ENCODE measurements at regions not wholly inside any gene's neighbourhood (a gene's known extent, or its start where the extent isn't known, plus 50 kb on each side); places are given as distances from the start of the nearest gene placed in this dataset.

DNA sequence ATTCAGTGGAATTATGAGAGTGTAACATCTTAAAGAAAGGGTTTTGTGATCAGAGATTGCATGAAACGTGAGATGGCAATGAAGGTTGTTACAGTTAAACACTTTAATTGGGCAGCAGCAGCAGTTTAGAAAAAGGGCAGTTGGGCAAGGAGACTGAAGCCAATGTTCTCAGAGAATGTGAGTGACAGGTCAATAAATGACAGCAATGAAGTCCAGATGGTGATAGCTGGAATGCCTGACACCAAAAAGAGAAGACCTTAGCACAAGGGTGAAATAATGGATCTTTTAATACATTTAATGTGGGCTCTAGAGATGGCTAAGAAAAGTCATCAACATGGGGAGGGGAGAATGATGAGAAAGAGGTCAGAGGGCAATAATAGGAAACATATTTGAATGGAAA is 89.4 kb upstream of the CDH7 start:
- TF ChIP-seq, protein P1, sequence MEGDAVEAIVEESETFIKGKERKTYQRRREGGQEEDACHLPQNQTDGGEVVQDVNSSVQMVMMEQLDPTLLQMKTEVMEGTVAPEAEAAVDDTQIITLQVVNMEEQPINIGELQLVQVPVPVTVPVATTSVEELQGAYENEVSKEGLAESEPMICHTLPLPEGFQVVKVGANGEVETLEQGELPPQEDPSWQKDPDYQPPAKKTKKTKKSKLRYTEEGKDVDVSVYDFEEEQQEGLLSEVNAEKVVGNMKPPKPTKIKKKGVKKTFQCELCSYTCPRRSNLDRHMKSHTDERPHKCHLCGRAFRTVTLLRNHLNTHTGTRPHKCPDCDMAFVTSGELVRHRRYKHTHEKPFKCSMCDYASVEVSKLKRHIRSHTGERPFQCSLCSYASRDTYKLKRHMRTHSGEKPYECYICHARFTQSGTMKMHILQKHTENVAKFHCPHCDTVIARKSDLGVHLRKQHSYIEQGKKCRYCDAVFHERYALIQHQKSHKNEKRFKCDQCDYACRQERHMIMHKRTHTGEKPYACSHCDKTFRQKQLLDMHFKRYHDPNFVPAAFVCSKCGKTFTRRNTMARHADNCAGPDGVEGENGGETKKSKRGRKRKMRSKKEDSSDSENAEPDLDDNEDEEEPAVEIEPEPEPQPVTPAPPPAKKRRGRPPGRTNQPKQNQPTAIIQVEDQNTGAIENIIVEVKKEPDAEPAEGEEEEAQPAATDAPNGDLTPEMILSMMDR (optimal IDR thresholded peaks at IDR 0.05 in 1 of 3, IDR thresholded peaks at IDR 0.05 in 1 of 3, conservative IDR thresholded peaks at IDR 0.05 in 1 of 3; ENCODE audit: extremely low read depth in 1 of 3, insufficient read depth in 2 of 3, low read length in 3 of 3), result no peak
- TF ChIP-seq EZH2 (IDR thresholded peaks at IDR 0.05; ENCODE audit: low read length), result no peak

Measured in keratinocyte (primary cell).